Endothelial cell of umbilical vein (primary cell): ENCODE measurements at regions not wholly inside any gene's neighbourhood (a gene's known extent, or its start where the extent isn't known, plus 50 kb on each side); places are given as distances from the start of the nearest gene placed in this dataset.

Source experiments
- CTCF ChIP-seq, 2 donors: IDR thresholded peaks; 1 replicate in 1 of 2; 2 replicates in 1 of 2; pipeline ENCODE4 v1.5.1; 2011; ENCODE audit warnings: low read length in 2 of 2, mild to moderate bottlenecking in 2 of 2, moderate library complexity in 2 of 2, control low read depth in 1 of 2, inconsistent platforms in 1 of 2, low read depth in 1 of 2; ENCODE audit not compliant: insufficient read depth in 1 of 2; ENCODE audit errors: extremely low read depth in 1 of 2
- EZH2 ChIP-seq: IDR thresholded peaks from 2 replicates; pipeline ENCODE4 v1.6.1; 2012; ENCODE audit warnings: borderline replicate concordance, low read depth, mild to moderate bottlenecking, moderate library complexity, low read length, inconsistent platforms; ENCODE audit not compliant: severe bottlenecking
- JUN ChIP-seq: IDR thresholded peaks from 2 replicates; pipeline ENCODE4 v1.6.1; 2011; ENCODE audit warnings: borderline replicate concordance, low read depth; ENCODE audit not compliant: insufficient read length, insufficient read depth
- POLR2A ChIP-seq: IDR thresholded peaks from 2 replicates; pipeline ENCODE4 v1.6.1; 2012; ENCODE audit warnings: low read depth, mild to moderate bottlenecking, control low read depth, low read length

DNA sequence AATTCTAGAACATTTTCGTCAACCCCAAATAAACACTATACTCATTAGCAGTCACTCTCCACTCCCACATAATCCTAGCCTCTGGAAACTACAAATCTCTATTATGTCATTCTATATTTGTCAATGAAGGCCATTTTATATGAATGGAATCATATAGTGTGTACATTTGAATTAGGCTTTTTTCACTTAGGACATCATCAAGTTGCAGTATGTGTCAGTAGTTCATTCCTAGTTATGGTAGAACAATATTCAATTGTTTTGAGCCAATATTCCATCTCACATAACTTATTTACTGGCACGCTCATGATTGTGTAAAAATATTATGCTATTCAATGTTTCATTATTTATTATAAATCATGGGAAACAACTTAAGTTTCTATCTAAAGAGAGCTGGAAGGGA is 1610.4 kb upstream of the MIR17HG start:
- TF ChIP-seq CTCF (IDR thresholded peaks at IDR 0.05; ENCODE audit: extremely low read depth in 1 of 2, insufficient read depth in 1 of 2, low read depth in 1 of 2, low read length in 2 of 2) (no peak), POLR2A (no peak), EZH2 (no peak), JUN (no peak)
